ENCODE measurements at regions not wholly inside any gene's neighbourhood (a gene's known extent, or its start where the extent isn't known, plus 50 kb on each side); places are given as distances from the start of the nearest gene placed in this dataset.
"Not testable (repeated sequence)": the region's sequence is repeated elsewhere in the genome, so short reads cannot be mapped to it uniquely, and the experiment has no call there.

DNA sequence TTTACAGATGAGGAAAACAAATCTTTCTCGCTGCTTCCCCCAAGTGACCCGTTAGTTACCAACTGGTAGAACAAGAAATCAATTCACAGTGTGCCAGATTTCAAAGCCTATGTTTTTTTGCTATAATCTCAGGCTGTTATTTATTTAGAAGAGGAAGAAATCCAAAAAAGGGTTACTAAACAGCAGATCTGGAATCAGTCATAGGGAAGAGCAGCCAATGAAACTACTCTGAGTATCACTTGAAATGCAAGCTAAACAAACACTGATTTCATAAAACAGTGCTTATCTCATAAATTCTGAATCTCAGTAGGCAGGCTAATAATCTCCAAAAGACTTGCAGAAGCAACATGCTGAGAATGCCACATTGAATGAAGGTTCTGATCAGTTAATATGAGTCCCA lies 829.5 kb upstream of the ACO1 start:
- no peak for ATAC-seq
- no peaks in the 10 kb centered on the region for H3K36me3 ChIP-seq (ENCODE audit: control insufficient read depth, insufficient read depth, low read length)
- H3K9me3 Mint-ChIP-seq, result peaks cover 6 to 14% of the 10 kb centered on the region in 2 donors

DNA sequence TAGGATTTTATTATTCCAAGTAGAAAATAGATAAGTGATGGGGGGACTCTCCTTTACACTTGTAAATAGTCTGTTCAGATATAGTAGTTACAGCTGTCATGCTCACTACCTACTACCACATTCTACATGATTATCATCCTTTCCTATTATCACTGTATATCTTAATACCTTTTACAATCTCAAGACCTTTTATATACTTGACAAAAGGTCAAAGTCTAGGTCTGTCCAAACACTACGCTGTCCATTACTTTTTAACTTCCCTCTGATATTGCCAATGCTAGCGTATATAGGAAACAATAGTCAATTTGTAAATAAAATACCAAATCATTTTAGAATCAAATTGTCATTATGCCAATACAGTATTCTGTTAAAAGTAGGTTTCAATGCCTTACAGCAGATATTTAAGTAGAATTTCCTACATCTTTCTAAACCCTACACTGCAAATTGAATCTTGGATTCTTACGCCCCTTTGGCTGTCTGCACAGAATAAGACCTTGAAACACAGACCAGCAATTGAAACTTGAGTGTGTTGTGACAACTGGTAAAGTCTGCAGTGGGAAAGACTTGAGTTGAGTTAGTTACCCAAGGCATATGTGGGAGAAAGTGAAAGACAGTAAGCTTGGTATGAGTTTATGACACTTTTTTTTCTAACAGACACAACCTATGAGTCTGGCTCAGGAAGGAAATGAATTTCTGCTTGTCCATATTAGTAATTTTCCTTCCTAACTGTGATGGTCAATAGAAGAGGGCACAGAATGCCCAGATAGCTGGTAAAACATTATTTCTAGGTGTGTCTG lies 827.6 kb upstream of the ACO1 start:
- intact Hi-C loops (cut with micrococcal nuclease), result no loop called here
- Mint-ChIP-seq H3K4me3 (no peak overlapping the region), H3K9me3 (peaks cover 6 to 14% of the 10 kb centered on the region in 2 donors), H3K27me3 (ENCODE audit: low read depth in 2 of 2) (no peaks in the 10 kb centered on the region), H3K27ac (no peak overlapping the region), H3K4me1 (no peaks in the 10 kb centered on the region), H3K36me3 (no peaks in the 10 kb centered on the region)
- Histone ChIP-seq H3K9me3 (ENCODE audit: control insufficient read depth, insufficient read depth, low read length) (no peaks in the 10 kb centered on the region), H3K36me3 (ENCODE audit: control insufficient read depth, insufficient read depth, low read length) (no peaks in the 10 kb centered on the region), H3K4me1 (ENCODE audit: control insufficient read depth, insufficient read depth, low read length) (no peaks in the 10 kb centered on the region), H3K4me3 (ENCODE audit: low read length) (no peak overlapping the region), H3K27ac (ENCODE audit: low read length) (no peak overlapping the region), H3K27me3 (ENCODE audit: control insufficient read depth, insufficient read depth, low read length) (no peaks in the 10 kb centered on the region)
- WGBS (ENCODE audit: insufficient coverage), result 100% methylated on average over 1 of the region's 3 CpGs
- ATAC-seq (no peak), DNase-seq (no peak)
- TF ChIP-seq, protein P1, sequence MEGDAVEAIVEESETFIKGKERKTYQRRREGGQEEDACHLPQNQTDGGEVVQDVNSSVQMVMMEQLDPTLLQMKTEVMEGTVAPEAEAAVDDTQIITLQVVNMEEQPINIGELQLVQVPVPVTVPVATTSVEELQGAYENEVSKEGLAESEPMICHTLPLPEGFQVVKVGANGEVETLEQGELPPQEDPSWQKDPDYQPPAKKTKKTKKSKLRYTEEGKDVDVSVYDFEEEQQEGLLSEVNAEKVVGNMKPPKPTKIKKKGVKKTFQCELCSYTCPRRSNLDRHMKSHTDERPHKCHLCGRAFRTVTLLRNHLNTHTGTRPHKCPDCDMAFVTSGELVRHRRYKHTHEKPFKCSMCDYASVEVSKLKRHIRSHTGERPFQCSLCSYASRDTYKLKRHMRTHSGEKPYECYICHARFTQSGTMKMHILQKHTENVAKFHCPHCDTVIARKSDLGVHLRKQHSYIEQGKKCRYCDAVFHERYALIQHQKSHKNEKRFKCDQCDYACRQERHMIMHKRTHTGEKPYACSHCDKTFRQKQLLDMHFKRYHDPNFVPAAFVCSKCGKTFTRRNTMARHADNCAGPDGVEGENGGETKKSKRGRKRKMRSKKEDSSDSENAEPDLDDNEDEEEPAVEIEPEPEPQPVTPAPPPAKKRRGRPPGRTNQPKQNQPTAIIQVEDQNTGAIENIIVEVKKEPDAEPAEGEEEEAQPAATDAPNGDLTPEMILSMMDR (IDR thresholded peaks at IDR 0.05), result no peak

More for the DNA sequence above, 829.5 kb upstream of the ACO1 start:
- Histone ChIP-seq H3K27me3 (ENCODE audit: control insufficient read depth, insufficient read depth, low read length) (no peaks in the 10 kb centered on the region), H3K4me3 (ENCODE audit: low read length) (no peak overlapping the region), H3K9me3 (ENCODE audit: control insufficient read depth, insufficient read depth, low read length) (no peaks in the 10 kb centered on the region), H3K27ac (ENCODE audit: low read length) (no peak overlapping the region), H3K4me1 (ENCODE audit: control insufficient read depth, insufficient read depth, low read length) (no peaks in the 10 kb centered on the region)
- Mint-ChIP-seq H3K4me3 (no peak overlapping the region), H3K27me3 (ENCODE audit: low read depth in 2 of 2) (no peaks in the 10 kb centered on the region), H3K4me1 (no peaks in the 10 kb centered on the region), H3K36me3 (no peaks in the 10 kb centered on the region), H3K27ac (no peak overlapping the region)
- 92% methylated on average over 2 of the region's 2 CpGs for WGBS (ENCODE audit: insufficient coverage)
- no peak for DNase-seq
- intact Hi-C loops (cut with micrococcal nuclease), result no loop called here
- TF ChIP-seq, protein P1 (IDR thresholded peaks at IDR 0.05), result no peak

DNA sequence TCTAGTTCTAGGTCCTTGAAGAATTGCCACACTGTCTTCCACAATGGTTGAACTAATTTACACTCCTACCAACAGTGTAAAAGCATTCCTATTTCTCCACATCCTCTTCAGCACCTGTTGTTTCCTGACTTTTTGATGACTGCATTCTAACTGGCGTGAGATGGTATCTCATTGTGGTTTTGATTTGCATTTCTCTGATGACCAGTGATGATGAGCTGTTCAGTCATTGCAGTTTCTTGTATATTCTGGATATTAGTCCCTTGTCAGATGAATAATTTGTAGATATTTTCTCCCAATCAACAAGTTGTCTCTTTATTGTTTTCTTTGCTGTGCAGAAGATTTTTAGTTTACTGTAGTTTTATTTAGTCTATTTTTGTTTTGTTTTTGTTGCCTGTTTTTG lies 812.3 kb upstream of the ACO1 start:
- DNase-seq; H3K36me3 ChIP-seq (ENCODE audit: control insufficient read depth, insufficient read depth, low read length); intact Hi-C loops (cut with micrococcal nuclease); H3K4me3 ChIP-seq (ENCODE audit: low read length); H3K4me3 Mint-ChIP-seq; H3K27ac ChIP-seq (ENCODE audit: low read length); H3K4me1 ChIP-seq (ENCODE audit: control insufficient read depth, insufficient read depth, low read length); ATAC-seq; H3K27me3 Mint-ChIP-seq (ENCODE audit: low read depth in 2 of 2); H3K27ac Mint-ChIP-seq; H3K9me3 ChIP-seq (ENCODE audit: control insufficient read depth, insufficient read depth, low read length); H3K4me1 Mint-ChIP-seq; H3K27me3 ChIP-seq (ENCODE audit: control insufficient read depth, insufficient read depth, low read length): not testable (repeated sequence)
- 64% methylated on average over 1 of the region's 1 CpG for WGBS (ENCODE audit: insufficient coverage)
- H3K9me3 Mint-ChIP-seq, result peaks cover 7 to 19% of the 10 kb centered on the region in 2 donors
- peaks cover 13% of the 10 kb centered on the region for H3K36me3 Mint-ChIP-seq

DNA sequence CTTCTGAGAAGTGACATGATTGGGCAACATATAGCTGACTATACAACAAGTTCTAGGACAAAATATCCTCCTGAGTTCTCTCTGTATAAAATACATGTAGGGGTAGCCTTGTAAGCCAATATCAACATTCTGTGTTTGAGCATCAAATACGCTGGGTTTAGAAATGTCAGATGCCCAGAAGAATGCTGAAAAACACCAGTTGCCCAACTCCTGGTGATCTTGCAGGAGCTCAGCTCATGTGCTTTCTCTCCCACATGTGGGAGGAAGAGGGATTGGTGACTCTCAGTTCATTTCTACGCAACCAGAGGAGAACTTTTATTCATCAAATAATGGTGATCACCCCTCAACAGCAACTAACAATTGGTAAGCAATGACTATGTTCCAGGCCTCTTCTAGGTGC lies 810.9 kb upstream of the ACO1 start:
- Histone ChIP-seq H3K27me3 (ENCODE audit: control insufficient read depth, insufficient read depth, low read length) (no peaks in the 10 kb centered on the region), H3K27ac (ENCODE audit: low read length) (no peak overlapping the region), H3K9me3 (ENCODE audit: control insufficient read depth, insufficient read depth, low read length) (no peaks in the 10 kb centered on the region), H3K4me3 (ENCODE audit: low read length) (no peak overlapping the region), H3K4me1 (ENCODE audit: control insufficient read depth, insufficient read depth, low read length) (no peaks in the 10 kb centered on the region), H3K36me3 (ENCODE audit: control insufficient read depth, insufficient read depth, low read length) (no peaks in the 10 kb centered on the region)
- Mint-ChIP-seq H3K9me3 (peaks cover 7 to 14% of the 10 kb centered on the region in 2 donors), H3K4me1 (no peaks in the 10 kb centered on the region), H3K4me3 (no peak overlapping the region), H3K27ac (no peak overlapping the region), H3K36me3 (peaks cover 13% of the 10 kb centered on the region), H3K27me3 (ENCODE audit: low read depth in 2 of 2) (no peaks in the 10 kb centered on the region)
- DNase-seq (no peak), ATAC-seq (no peak)
- WGBS (ENCODE audit: insufficient coverage), result 93% methylated on average over 1 of the region's 2 CpGs
- intact Hi-C loops (cut with micrococcal nuclease), result no loop called here
- TF ChIP-seq, protein P1 (IDR thresholded peaks at IDR 0.05), result no peak
